ENCODE measurements at regions not wholly inside any gene's neighbourhood (a gene's known extent, or its start where the extent isn't known, plus 50 kb on each side); places are given as distances from the start of the nearest gene placed in this dataset.
"Not testable (repeated sequence)": the region's sequence is repeated elsewhere in the genome, so short reads cannot be mapped to it uniquely, and the experiment has no call there.

- H3K36me3 Mint-ChIP-seq (ENCODE audit: low read depth): no peaks in the 10 kb centered on the region
- H3K9me3 Mint-ChIP-seq: no peaks in the 10 kb centered on the region
- H3K27ac Mint-ChIP-seq: no peak overlapping the region
- no peak overlapping the region for H3K4me3 Mint-ChIP-seq
- H3K4me1 Mint-ChIP-seq (ENCODE audit: low read depth): no peaks in the 10 kb centered on the region
- peaks cover 15% of the 10 kb centered on the region for H3K27me3 Mint-ChIP-seq
These were observed 264.1 kb downstream of the RPIA start for GRCh38 chr2:88955607-88956006.

- no peaks in the 10 kb centered on the region for H3K9me3 Mint-ChIP-seq
These were observed 268.2 kb downstream of the RPIA start for GRCh38 chr2:88959480-88960204.

GRCh38 chr2:88961323-88961722 is 269.9 kb downstream of the RPIA start:
- H3K27ac Mint-ChIP-seq; H3K36me3 Mint-ChIP-seq (ENCODE audit: low read depth); H3K4me3 Mint-ChIP-seq: not testable (repeated sequence)

More at GRCh38 chr2:88959480-88960204, 268.2 kb downstream of the RPIA start:
- H3K27me3 Mint-ChIP-seq: peaks cover 8% of the 10 kb centered on the region
- no peaks in the 10 kb centered on the region for H3K36me3 Mint-ChIP-seq (ENCODE audit: low read depth)
- no peak overlapping the region for H3K4me3 Mint-ChIP-seq
- H3K4me1 Mint-ChIP-seq (ENCODE audit: low read depth): no peaks in the 10 kb centered on the region
- H3K27ac Mint-ChIP-seq: no peak overlapping the region

GRCh38 chr2:88967844-88968243 is 276.4 kb downstream of the RPIA start:
- no peaks in the 10 kb centered on the region for H3K4me1 Mint-ChIP-seq (ENCODE audit: low read depth)
- no peaks in the 10 kb centered on the region for H3K27me3 Mint-ChIP-seq
- no peaks in the 10 kb centered on the region for H3K36me3 Mint-ChIP-seq (ENCODE audit: low read depth)
- H3K27ac Mint-ChIP-seq: no peak overlapping the region
- no peaks in the 10 kb centered on the region for H3K9me3 Mint-ChIP-seq
- H3K4me3 Mint-ChIP-seq: no peak overlapping the region

More at GRCh38 chr2:88961323-88961722, 269.9 kb downstream of the RPIA start:
- not testable (repeated sequence) for H3K9me3 Mint-ChIP-seq; H3K27me3 Mint-ChIP-seq; H3K4me1 Mint-ChIP-seq (ENCODE audit: low read depth)

GRCh38 chr2:88978011-88978410 is 286.5 kb downstream of the RPIA start:
- not testable (repeated sequence) for H3K4me1 Mint-ChIP-seq (ENCODE audit: low read depth); H3K27me3 Mint-ChIP-seq; H3K36me3 Mint-ChIP-seq (ENCODE audit: low read depth); H3K9me3 Mint-ChIP-seq; H3K4me3 Mint-ChIP-seq; H3K27ac Mint-ChIP-seq

- H3K27ac Mint-ChIP-seq; H3K9me3 Mint-ChIP-seq; H3K27me3 Mint-ChIP-seq; H3K36me3 Mint-ChIP-seq (ENCODE audit: low read depth); H3K4me3 Mint-ChIP-seq; H3K4me1 Mint-ChIP-seq (ENCODE audit: low read depth): not testable (repeated sequence)
These were observed 287.0 kb downstream of the RPIA start for GRCh38 chr2:88978446-88978845.

- H3K4me1 Mint-ChIP-seq (ENCODE audit: low read depth); H3K36me3 Mint-ChIP-seq (ENCODE audit: low read depth); H3K27ac Mint-ChIP-seq; H3K9me3 Mint-ChIP-seq; H3K27me3 Mint-ChIP-seq; H3K4me3 Mint-ChIP-seq: not testable (repeated sequence)
These were observed 292.6 kb downstream of the RPIA start for GRCh38 chr2:88984079-88984478.

DNA sequence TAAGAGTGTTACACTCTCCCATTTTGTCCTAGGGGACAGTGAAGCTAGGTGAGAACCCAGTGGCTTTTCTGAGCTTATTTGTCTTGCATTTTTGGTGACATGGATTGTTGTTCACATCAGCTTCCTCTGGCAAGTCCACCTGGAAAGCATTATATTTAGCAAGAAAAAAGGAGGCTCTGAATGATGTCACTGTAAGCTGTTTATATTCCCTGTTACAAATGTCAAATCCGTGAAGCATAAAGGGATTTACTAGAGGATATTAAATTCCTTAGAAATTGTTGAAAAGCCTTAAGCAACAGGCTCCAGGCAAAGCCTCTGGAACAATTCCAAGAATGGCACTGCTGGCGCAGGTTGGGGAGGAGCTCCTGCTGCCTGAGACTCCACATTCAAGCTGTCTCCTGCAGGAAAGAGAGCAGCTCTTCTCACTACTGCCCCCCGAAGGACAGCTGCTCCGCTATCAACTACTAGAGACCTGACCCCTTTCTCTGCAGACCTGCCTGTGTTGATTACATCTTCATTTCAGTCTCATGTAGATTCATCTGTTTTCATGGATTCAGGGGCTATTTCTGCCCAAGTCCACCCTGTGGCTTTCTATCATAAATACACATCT is 295.4 kb downstream of the RPIA start:
- H3K4me1 Mint-ChIP-seq (ENCODE audit: low read depth); H3K27ac Mint-ChIP-seq; H3K4me3 Mint-ChIP-seq; H3K9me3 Mint-ChIP-seq; H3K27me3 Mint-ChIP-seq; H3K36me3 Mint-ChIP-seq (ENCODE audit: low read depth): not testable (repeated sequence)

- H3K4me3 Mint-ChIP-seq: not testable (repeated sequence)
These were observed 297.1 kb downstream of the RPIA start for GRCh38 chr2:88988617-88989016.

GRCh38 chr2:88992819-88993218 is 301.3 kb downstream of the RPIA start:
- not testable (repeated sequence) for H3K27me3 Mint-ChIP-seq; H3K36me3 Mint-ChIP-seq (ENCODE audit: low read depth); H3K4me3 Mint-ChIP-seq; H3K27ac Mint-ChIP-seq; H3K4me1 Mint-ChIP-seq (ENCODE audit: low read depth); H3K9me3 Mint-ChIP-seq

More at GRCh38 chr2:88988617-88989016, 297.1 kb downstream of the RPIA start:
- not testable (repeated sequence) for H3K4me1 Mint-ChIP-seq (ENCODE audit: low read depth); H3K27me3 Mint-ChIP-seq; H3K36me3 Mint-ChIP-seq (ENCODE audit: low read depth); H3K27ac Mint-ChIP-seq; H3K9me3 Mint-ChIP-seq

GRCh38 chr2:88994856-88995255 is 303.4 kb downstream of the RPIA start:
- H3K36me3 Mint-ChIP-seq (ENCODE audit: low read depth); H3K9me3 Mint-ChIP-seq; H3K4me1 Mint-ChIP-seq (ENCODE audit: low read depth); H3K27me3 Mint-ChIP-seq; H3K4me3 Mint-ChIP-seq; H3K27ac Mint-ChIP-seq: not testable (repeated sequence)

- not testable (repeated sequence) for H3K27ac Mint-ChIP-seq; H3K36me3 Mint-ChIP-seq (ENCODE audit: low read depth); H3K4me3 Mint-ChIP-seq
These were observed 305.1 kb downstream of the RPIA start for GRCh38 chr2:88996588-88996987.

DNA sequence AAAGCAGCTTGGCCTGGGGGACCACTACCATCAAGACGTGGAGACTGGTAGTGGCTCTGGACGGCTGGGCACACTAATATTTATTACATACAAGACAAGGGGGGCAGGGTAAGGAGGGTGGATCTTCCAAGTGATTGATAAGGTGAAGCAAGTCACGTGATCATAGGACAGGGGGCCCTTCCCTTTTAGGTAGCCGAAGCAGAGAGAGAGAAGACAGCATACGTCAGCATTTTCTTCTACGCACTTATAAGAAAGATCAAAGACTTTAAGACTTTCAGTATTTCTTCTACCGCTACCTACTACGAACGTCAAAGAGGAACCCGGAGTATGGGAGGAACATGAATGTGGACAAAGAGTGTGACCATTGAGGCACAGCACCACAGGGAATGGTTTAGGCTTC is 307.9 kb downstream of the RPIA start:
- no peak overlapping the region for H3K4me3 Mint-ChIP-seq
- H3K4me1 Mint-ChIP-seq (ENCODE audit: low read depth): no peaks in the 10 kb centered on the region
- no peaks in the 10 kb centered on the region for H3K9me3 Mint-ChIP-seq
- H3K27ac Mint-ChIP-seq: no peak overlapping the region
- H3K36me3 Mint-ChIP-seq (ENCODE audit: low read depth): no peaks in the 10 kb centered on the region
- no peaks in the 10 kb centered on the region for H3K27me3 Mint-ChIP-seq

More at GRCh38 chr2:88996588-88996987, 305.1 kb downstream of the RPIA start:
- H3K9me3 Mint-ChIP-seq; H3K4me1 Mint-ChIP-seq (ENCODE audit: low read depth); H3K27me3 Mint-ChIP-seq: not testable (repeated sequence)

DNA sequence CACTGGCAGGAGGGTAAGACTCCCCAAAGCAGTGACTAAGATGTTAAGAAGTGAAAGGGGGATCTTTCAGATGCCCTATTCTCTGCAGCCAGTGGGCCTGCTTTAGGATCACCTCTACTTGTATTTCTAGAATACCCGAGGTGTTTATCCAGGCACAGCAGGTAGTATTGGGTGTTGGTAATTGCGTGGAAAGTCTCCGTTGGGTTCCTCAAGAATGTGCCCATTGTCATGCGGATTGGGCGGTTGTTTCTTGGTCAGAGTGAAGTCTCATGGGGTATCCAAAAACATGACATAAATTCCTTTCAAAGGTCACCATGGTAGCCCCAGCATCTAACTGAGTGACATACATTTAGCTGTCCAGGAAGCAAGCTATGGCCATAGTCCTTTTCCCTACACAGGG is 308.8 kb downstream of the RPIA start:
- Mint-ChIP-seq H3K27ac (no peak overlapping the region), H3K36me3 (ENCODE audit: low read depth) (no peaks in the 10 kb centered on the region), H3K9me3 (no peaks in the 10 kb centered on the region), H3K27me3 (no peaks in the 10 kb centered on the region), H3K4me1 (ENCODE audit: low read depth) (no peaks in the 10 kb centered on the region), H3K4me3 (no peak overlapping the region)

DNA sequence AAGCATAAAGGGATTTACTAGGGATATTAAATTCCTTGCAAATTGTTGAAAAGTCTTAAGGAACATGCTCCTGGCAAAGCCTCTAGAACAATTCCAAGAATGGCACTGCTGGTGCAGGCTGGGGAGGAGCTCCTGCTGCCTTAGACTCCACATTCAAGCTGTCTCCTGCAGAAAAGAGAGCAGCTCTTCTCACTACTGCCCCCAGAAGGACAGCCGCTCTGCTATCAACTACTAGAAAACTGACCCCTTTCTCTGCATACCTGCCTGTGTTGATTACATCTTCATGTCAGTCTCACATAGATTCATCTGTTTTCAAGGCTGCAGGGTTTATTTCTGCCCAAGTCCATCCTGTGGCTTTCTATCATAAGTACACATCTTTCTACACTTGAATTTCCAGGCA is 312.8 kb downstream of the RPIA start:
- not testable (repeated sequence) for H3K4me3 Mint-ChIP-seq; H3K36me3 Mint-ChIP-seq (ENCODE audit: low read depth); H3K4me1 Mint-ChIP-seq (ENCODE audit: low read depth); H3K9me3 Mint-ChIP-seq; H3K27me3 Mint-ChIP-seq; H3K27ac Mint-ChIP-seq

DNA sequence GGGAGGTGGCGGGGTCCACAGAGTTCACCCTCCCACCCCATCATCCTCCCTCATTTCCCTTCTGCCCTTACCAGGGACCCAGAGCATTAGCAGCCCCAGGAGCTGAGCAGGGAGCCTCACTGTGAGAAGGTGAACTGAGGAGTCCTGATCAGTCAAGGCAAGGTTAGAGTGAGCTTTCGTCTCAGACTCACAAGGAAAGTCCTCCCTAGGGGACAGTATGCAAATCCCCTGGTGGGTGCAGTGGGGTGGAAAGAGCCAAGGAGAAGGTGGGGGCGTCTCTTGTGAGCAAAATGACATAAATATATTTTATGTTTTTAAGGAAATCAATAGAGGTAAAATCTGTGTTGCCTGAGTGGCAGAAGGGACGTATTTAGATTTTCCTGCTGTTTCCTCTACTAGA is 329.1 kb downstream of the RPIA start:
- not testable (repeated sequence) for H3K4me3 Mint-ChIP-seq; H3K36me3 Mint-ChIP-seq (ENCODE audit: low read depth); H3K27ac Mint-ChIP-seq; H3K9me3 Mint-ChIP-seq; H3K4me1 Mint-ChIP-seq (ENCODE audit: low read depth); H3K27me3 Mint-ChIP-seq

Measured in stimulated activated naive CD8-positive, alpha-beta T cell treated with anti-CD3 and anti-CD28 coated beads, Interleukin-15, Interleukin-2, amounts not matched to agents 100 ng/mL and 50 ng/mL, for 24 hours (primary cell).